ENCODE measurements at regions not wholly inside any gene's neighbourhood (a gene's known extent, or its start where the extent isn't known, plus 50 kb on each side); places are given as distances from the start of the nearest gene placed in this dataset.

DNA sequence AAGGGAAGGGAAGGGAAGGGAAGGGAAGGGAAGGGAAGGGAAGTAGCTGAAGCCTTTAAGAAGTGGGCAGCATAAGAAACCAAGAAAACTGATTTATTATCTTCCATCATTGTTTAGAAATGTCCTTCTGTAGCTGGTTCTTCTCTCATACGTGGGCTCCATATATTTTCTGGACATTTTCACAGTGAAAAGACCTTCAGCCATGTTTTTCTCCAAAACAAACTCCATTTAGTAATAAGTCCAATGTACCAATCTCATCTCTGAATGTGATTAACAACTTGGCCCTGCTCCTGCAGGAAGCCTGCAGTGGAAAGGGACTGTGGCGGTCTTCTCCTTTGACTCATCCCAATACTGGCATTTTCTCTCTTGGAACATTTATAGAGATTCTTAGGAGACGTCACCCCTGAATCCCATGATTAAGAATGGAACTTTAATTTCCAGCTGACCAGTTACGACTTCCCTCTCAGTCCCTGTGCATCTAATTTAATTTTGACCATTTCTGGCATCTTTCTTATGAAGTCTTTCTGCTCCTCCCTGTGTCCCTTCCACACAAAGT is 96.6 kb upstream of the GUCY1A1 start:
- Histone ChIP-seq H3K9me3 (ENCODE audit: insufficient read depth, low read depth) (no peaks in the 10 kb centered on the region), H3K4me2 (no peak overlapping the region), H2AFZ (no peak overlapping the region), H3K4me3 (no peak overlapping the region), H3K4me1 (replicated peaks; ENCODE audit: insufficient read depth) (no peaks in the 10 kb centered on the region), H3K27ac (no peak overlapping the region), H3K36me3 (ENCODE audit: low read depth) (no peaks in the 10 kb centered on the region), H3F3A (ENCODE audit: insufficient read depth, low read depth) (no peaks in the 10 kb centered on the region), H3K27me3 (ENCODE audit: insufficient read depth, low read depth) (no peaks in the 10 kb centered on the region), H4K20me1 (ENCODE audit: insufficient read depth) (no peaks in the 10 kb centered on the region), H3K9me2 (ENCODE audit: insufficient read depth) (no peaks in the 10 kb centered on the region), H3K79me2 (ENCODE audit: low read depth) (no peaks in the 10 kb centered on the region)
- DNase-seq, result no peak
- POLR2A ChIA-PET (ENCODE audit: unreplicated experiment), result no interaction called here
- CTCF ChIA-PET, result no interaction called here
- BruUV-seq (replicated peaks), result no TSS peak
- intact Hi-C loops (cut with micrococcal nuclease; ENCODE audit: unreplicated experiment), result no loop called here
- no peak for TF ChIP-seq CTCF (conservative IDR thresholded peaks at IDR 0.05)
- no peak for TF ChIP-seq EZH2 (IDR thresholded peaks at IDR 0.05; ENCODE audit: low read depth)

GRCh38 chr4:155569471-155569870 is 97.2 kb upstream of the GUCY1A1 start:
- no peaks in the 10 kb centered on the region for H3F3A ChIP-seq (ENCODE audit: insufficient read depth, low read depth)
- BruUV-seq (replicated peaks), result no TSS peak
- no peak overlapping the region for H3K27ac ChIP-seq
- H3K9me2 ChIP-seq (ENCODE audit: insufficient read depth), result no peaks in the 10 kb centered on the region
- H3K79me2 ChIP-seq (ENCODE audit: low read depth), result no peaks in the 10 kb centered on the region
- ChIA-PET CTCF (no interaction called here), POLR2A (ENCODE audit: unreplicated experiment) (no interaction called here)
- H3K27me3 ChIP-seq (ENCODE audit: insufficient read depth, low read depth), result no peaks in the 10 kb centered on the region
- no peaks in the 10 kb centered on the region for H3K4me1 ChIP-seq (replicated peaks; ENCODE audit: insufficient read depth)
- H3K9me3 ChIP-seq (ENCODE audit: insufficient read depth, low read depth), result no peaks in the 10 kb centered on the region
- no peak overlapping the region for H3K4me2 ChIP-seq
- no peaks in the 10 kb centered on the region for H3K36me3 ChIP-seq (ENCODE audit: low read depth)
- H4K20me1 ChIP-seq (ENCODE audit: insufficient read depth), result no peaks in the 10 kb centered on the region
- intact Hi-C loops (cut with micrococcal nuclease; ENCODE audit: unreplicated experiment), result no loop called here
- no peak overlapping the region for H3K4me3 ChIP-seq
- no peak overlapping the region for H2AFZ ChIP-seq
- DNase-seq, result no peak
- TF ChIP-seq EZH2 (IDR thresholded peaks at IDR 0.05; ENCODE audit: low read depth), result no peak
- no peak for TF ChIP-seq CTCF (conservative IDR thresholded peaks at IDR 0.05)

DNA sequence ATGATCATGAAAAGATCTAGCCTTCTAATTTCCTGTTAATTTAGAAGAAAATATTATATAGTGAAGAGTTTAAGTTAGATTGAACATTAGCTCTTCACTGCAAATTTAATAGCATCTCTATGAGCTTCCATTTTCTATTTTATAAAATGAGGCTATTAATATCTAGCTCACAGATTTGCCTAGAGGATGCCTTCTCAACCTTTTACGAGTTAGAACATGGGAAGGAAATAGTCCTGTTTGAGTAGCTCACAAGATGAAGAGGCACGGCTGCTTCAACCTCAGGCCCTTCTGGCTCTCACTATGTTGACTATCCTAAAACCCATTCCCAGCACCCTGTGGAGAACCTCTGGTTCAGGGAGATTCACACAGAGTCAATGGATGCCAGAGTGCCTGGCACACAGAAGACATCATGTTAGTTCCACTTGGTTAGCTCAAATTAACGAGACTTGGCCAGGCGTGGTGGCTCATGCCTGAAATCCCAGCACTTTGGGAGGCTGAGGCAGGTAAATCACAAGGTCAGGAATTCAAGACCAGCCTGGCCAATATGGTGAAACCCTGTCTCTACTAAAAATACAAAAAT is 97.9 kb upstream of the GUCY1A1 start:
- H3K4me2 ChIP-seq, result no peak overlapping the region
- H3K36me3 ChIP-seq (ENCODE audit: low read depth), result no peaks in the 10 kb centered on the region
- no peak overlapping the region for H2AFZ ChIP-seq
- DNase-seq, result no peak
- no peaks in the 10 kb centered on the region for H3K79me2 ChIP-seq (ENCODE audit: low read depth)
- no peaks in the 10 kb centered on the region for H3K27me3 ChIP-seq (ENCODE audit: insufficient read depth, low read depth)
- no TSS peak for BruUV-seq (replicated peaks)
- TF ChIP-seq EZH2 (IDR thresholded peaks at IDR 0.05; ENCODE audit: low read depth), result no peak
- no peak for TF ChIP-seq CTCF (conservative IDR thresholded peaks at IDR 0.05)
- intact Hi-C loops (cut with micrococcal nuclease; ENCODE audit: unreplicated experiment), result no loop called here
- H4K20me1 ChIP-seq (ENCODE audit: insufficient read depth), result no peaks in the 10 kb centered on the region
- H3K9me2 ChIP-seq (ENCODE audit: insufficient read depth), result no peaks in the 10 kb centered on the region
- ChIA-PET POLR2A (ENCODE audit: unreplicated experiment) (no interaction called here), CTCF (no interaction called here)
- H3F3A ChIP-seq (ENCODE audit: insufficient read depth, low read depth), result no peaks in the 10 kb centered on the region
- no peak overlapping the region for H3K27ac ChIP-seq
- no peak overlapping the region for H3K4me3 ChIP-seq
- no peaks in the 10 kb centered on the region for H3K9me3 ChIP-seq (ENCODE audit: insufficient read depth, low read depth)
- no peaks in the 10 kb centered on the region for H3K4me1 ChIP-seq (replicated peaks; ENCODE audit: insufficient read depth)
